ENCODE measurements at regions not wholly inside any gene's neighbourhood (a gene's known extent, or its start where the extent isn't known, plus 50 kb on each side); places are given as distances from the start of the nearest gene placed in this dataset.

DNA sequence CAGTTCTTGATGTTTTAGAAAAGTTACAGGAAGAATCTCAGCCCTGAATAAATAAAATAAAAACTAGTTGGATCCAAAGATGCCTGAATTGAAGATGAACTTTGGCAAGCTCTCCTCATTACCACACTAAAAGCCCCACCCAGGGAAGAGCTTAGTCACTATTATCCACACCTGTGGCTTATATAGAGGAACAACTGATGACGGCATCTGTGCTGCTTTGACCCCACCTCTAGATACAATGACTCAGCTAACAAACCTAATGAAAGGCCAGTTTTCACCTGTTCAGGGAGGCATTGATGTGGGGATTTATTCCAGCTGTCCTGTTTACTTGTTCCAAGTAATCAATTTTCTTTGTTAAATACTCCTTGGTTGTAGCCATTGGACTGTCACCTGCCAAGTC lies 604.7 kb upstream of the EPHA6 start:
- TF ChIP-seq, protein P1, sequence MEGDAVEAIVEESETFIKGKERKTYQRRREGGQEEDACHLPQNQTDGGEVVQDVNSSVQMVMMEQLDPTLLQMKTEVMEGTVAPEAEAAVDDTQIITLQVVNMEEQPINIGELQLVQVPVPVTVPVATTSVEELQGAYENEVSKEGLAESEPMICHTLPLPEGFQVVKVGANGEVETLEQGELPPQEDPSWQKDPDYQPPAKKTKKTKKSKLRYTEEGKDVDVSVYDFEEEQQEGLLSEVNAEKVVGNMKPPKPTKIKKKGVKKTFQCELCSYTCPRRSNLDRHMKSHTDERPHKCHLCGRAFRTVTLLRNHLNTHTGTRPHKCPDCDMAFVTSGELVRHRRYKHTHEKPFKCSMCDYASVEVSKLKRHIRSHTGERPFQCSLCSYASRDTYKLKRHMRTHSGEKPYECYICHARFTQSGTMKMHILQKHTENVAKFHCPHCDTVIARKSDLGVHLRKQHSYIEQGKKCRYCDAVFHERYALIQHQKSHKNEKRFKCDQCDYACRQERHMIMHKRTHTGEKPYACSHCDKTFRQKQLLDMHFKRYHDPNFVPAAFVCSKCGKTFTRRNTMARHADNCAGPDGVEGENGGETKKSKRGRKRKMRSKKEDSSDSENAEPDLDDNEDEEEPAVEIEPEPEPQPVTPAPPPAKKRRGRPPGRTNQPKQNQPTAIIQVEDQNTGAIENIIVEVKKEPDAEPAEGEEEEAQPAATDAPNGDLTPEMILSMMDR (conservative IDR thresholded peaks at IDR 0.05 in 1 of 2, IDR thresholded peaks at IDR 0.05 in 1 of 2; ENCODE audit: extremely low read depth in 1 of 2, insufficient read depth in 1 of 2, low read depth in 1 of 2, low read length in 2 of 2) = no peak
- TF ChIP-seq EZH2 (IDR thresholded peaks at IDR 0.05; ENCODE audit: borderline replicate concordance, low read length) = no peak

Data from mammary epithelial cell (primary cell).